HepG2 (cell line): ENCODE measurements at regions not wholly inside any gene's neighbourhood (a gene's known extent, or its start where the extent isn't known, plus 50 kb on each side); places are given as distances from the start of the nearest gene placed in this dataset.

Source experiments
- ATAC-seq: fragments of 200-7000 bp; cut with Tn5 transposase; 3 replicates; pipeline ENCODE4 v1.9.1; 2020; ENCODE audit warnings: mild to moderate bottlenecking, moderate library complexity
- BruUV-seq: library from RNA; stranded (reverse); fragments of 400-500 nt; replicated peaks from 2 replicates; lab custom pipeline; 2021; lab: Mats Ljungman, UMichigan
- CTCF ChIA-PET: fragments of 300-600 bp; formaldehyde crosslinking; extraction: SDS; loops from one replicate; lab custom pipeline; 2021; ENCODE audit warnings: low total read pairs, inconsistent platforms, low intra/inter-chr PET ratio; lab: Yijun Ruan, JAX
- POLR2A ChIA-PET: fragments of 350-600 bp; sonication (Branson Sonifier 250); formaldehyde crosslinking; loops from one replicate; lab custom pipeline; 2020; ENCODE audit warnings: antibody characterized with exemption, inconsistent platforms; lab: Yijun Ruan, JAX
- DNase-seq: peaks from one replicate; pipeline ENCODE4 v3.0.0-alpha.2; 2015; ENCODE audit warnings: low spot score
- FAIRE-seq: peaks from 3 replicates; lab custom pipeline; 2011; peaks lifted over from hg19 to GRCh38; lab: Jason Lieb, UNC
- H2AFZ ChIP-seq: one replicate; pipeline ENCODE4 v1.6.1; 2011; ENCODE audit warnings: low read length, inconsistent platforms
- H3K27ac ChIP-seq: fragments of 300-600 bp; 3 replicates; pipeline ENCODE4 v1.8.0; 2011; ENCODE audit warnings: mixed run types, mild to moderate bottlenecking, mixed read lengths, low read length, inconsistent platforms; ENCODE audit not compliant: insufficient read depth; ENCODE audit errors: extremely low read length
- H3K27me3 ChIP-seq, 2 experiments: fragments of 200-600 bp in 1 of 2; 2 replicates in 1 of 2; 3 replicates in 1 of 2; pipeline versions ENCODE4 v1.6.0 to v1.8.0; 2011; ENCODE audit warnings: low read length in 2 of 2, mild to moderate bottlenecking in 2 of 2, moderate library complexity in 2 of 2, inconsistent platforms in 1 of 2; ENCODE audit not compliant: insufficient read depth in 2 of 2, control insufficient read depth in 1 of 2
- H3K36me3 ChIP-seq, 2 experiments: fragments of 200-600 bp in 1 of 2; replicated peaks in 1 of 2; 2 replicates in 1 of 2; 3 replicates in 1 of 2; pipeline versions ENCODE4 v1.5.1 to v1.8.0; 2011; ENCODE audit warnings: low read length in 2 of 2, inconsistent platforms in 1 of 2; ENCODE audit not compliant: insufficient read depth in 2 of 2, control insufficient read depth in 1 of 2
- H3K4me1 ChIP-seq: 2 replicates; pipeline ENCODE4 v1.5.1; 2012; ENCODE audit warnings: low read length, inconsistent platforms; ENCODE audit not compliant: insufficient read depth
- H3K4me2 ChIP-seq: 2 replicates; pipeline ENCODE4 v1.6.0; 2011; ENCODE audit warnings: low read depth, low read length, inconsistent platforms
- H3K4me3 ChIP-seq, 3 experiments: fragments of 200-600 bp in 1 of 3; sonication (generic), shearing (Covaris generic) in 1 of 3; replicated peaks in 1 of 3; 2 replicates each; pipeline ENCODE4 v1.5.1; 2011 to 2016; ENCODE audit warnings: low read length in 3 of 3, inconsistent platforms in 2 of 3, low read depth in 2 of 3, mild to moderate bottlenecking in 2 of 3, control low read depth in 1 of 3, mixed read lengths in 1 of 3; ENCODE audit not compliant: insufficient read depth in 1 of 3
- H3K79me2 ChIP-seq: one replicate; pipeline ENCODE4 v1.6.1; 2011; ENCODE audit warnings: low read length, inconsistent platforms; ENCODE audit not compliant: insufficient read depth
- H3K9ac ChIP-seq: 2 replicates; pipeline ENCODE4 v1.6.0; 2011; ENCODE audit warnings: mild to moderate bottlenecking, low read depth, low read length, inconsistent platforms; ENCODE audit not compliant: insufficient read depth
- H3K9me3 ChIP-seq: 2 replicates; pipeline ENCODE4 v1.5.1; 2012; ENCODE audit warnings: mild to moderate bottlenecking, low read length
- H4K20me1 ChIP-seq: 2 replicates; pipeline ENCODE4 v1.6.0; 2011; ENCODE audit warnings: inconsistent platforms, mild to moderate bottlenecking, low read length, moderate library complexity; ENCODE audit not compliant: insufficient read depth
- CREB1 ChIP-seq, 2 experiments: fragments of 450-650 bp in 1 of 2; IDR thresholded peaks; 2 replicates each; pipeline ENCODE4 v1.6.1; 2016 to 2017; ENCODE audit warnings: control low read depth in 1 of 2, mild to moderate bottlenecking in 1 of 2, missing compliant biosample characterization in 1 of 2, missing genetic modification characterization in 1 of 2
- ELF4 ChIP-seq: sonication (generic); formaldehyde crosslinking; IDR thresholded peaks from 2 replicates; pipeline ENCODE4 v1.5.0; 2020; ENCODE audit warnings: missing genetic modification reagents, mild to moderate bottlenecking, moderate library complexity, borderline replicate concordance
- HMGXB4 ChIP-seq, 2 experiments: sonication (generic) in 1 of 2; formaldehyde crosslinking in 1 of 2; IDR thresholded peaks; 2 replicates each; pipeline versions ENCODE4 v1.4.0 to v1.6.1; 2018 to 2020; ENCODE audit warnings: missing genetic modification reagents in 2 of 2, borderline replicate concordance in 1 of 2, low read depth in 1 of 2, mild to moderate bottlenecking in 1 of 2, missing biosample characterization in 1 of 2
- KLF12 ChIP-seq: sonication (generic); formaldehyde crosslinking; IDR thresholded peaks from 2 replicates; pipeline ENCODE4 v1.4.0; 2020; ENCODE audit warnings: missing genetic modification reagents, borderline replicate concordance
- MXI1 ChIP-seq: IDR thresholded peaks from 3 replicates; pipeline ENCODE4 v1.6.1; 2012; ENCODE audit warnings: low read depth, low read length, inconsistent platforms, borderline replicate concordance
- PHF21A ChIP-seq: sonication (generic); formaldehyde crosslinking; IDR thresholded peaks from 2 replicates; pipeline ENCODE4 v1.5.0; 2020; ENCODE audit warnings: mild to moderate bottlenecking, missing genetic modification reagents
- TRIM24 ChIP-seq: sonication (generic); formaldehyde crosslinking; IDR thresholded peaks from 2 replicates; pipeline ENCODE4 v1.8.0; 2022; ENCODE audit warnings: mild to moderate bottlenecking, missing genetic modification reagents
- ZBTB44 ChIP-seq: sonication (generic); formaldehyde crosslinking; IDR thresholded peaks from 2 replicates; pipeline ENCODE4 v1.4.0; 2020; ENCODE audit warnings: missing genetic modification reagents
- ZFYVE20 ChIP-seq: sonication (generic); formaldehyde crosslinking; IDR thresholded peaks from 2 replicates; pipeline ENCODE4 v1.8.0; 2023; ENCODE audit warnings: low read depth, mild to moderate bottlenecking, moderate library complexity, missing genetic modification reagents, borderline replicate concordance
- ZNF101 ChIP-seq: sonication (generic); formaldehyde crosslinking; IDR thresholded peaks from 2 replicates; pipeline ENCODE4 v1.4.0; 2020; ENCODE audit warnings: mild to moderate bottlenecking, low read depth, missing genetic modification reagents, borderline replicate concordance
- ZNF672 ChIP-seq: sonication (generic); formaldehyde crosslinking; IDR thresholded peaks from 2 replicates; pipeline ENCODE4 v1.8.1; 2022; ENCODE audit warnings: missing genetic modification reagents
- ZNF775 ChIP-seq: sonication (generic); formaldehyde crosslinking; IDR thresholded peaks from 2 replicates; pipeline ENCODE4 v1.4.0; 2020; ENCODE audit warnings: missing genetic modification reagents, mild to moderate bottlenecking, moderate library complexity, borderline replicate concordance
- WGBS: methylation state at CpG from one replicate; pipeline ENCODE4 v1.1.6; 2017; ENCODE audit warnings: low lambda C conversion rate; 5-methylcytosine and 5-hydroxymethylcytosine counted together
- in situ Hi-C: cut with HindIII; loops from 2 replicates; pipeline ENCODE4 v1.10.0; 2017; ENCODE audit warnings: low pct_unique_long_range_greater_than_20kb; ENCODE audit not compliant: extremely low pct_ligation_motif_present
- intact Hi-C: fragments of 100-400 bp; cut with micrococcal nuclease; formaldehyde crosslinking; loops from one replicate; pipeline ENCODE4 v1.10.0; 2022; ENCODE audit not compliant: unreplicated experiment
- TF ChIP-seq, protein P1 (sequence below): sonication (generic); formaldehyde crosslinking; IDR thresholded peaks from 2 replicates; pipeline ENCODE4 v1.4.0; 2020; ENCODE audit warnings: mild to moderate bottlenecking, missing genetic modification reagents

DNA sequence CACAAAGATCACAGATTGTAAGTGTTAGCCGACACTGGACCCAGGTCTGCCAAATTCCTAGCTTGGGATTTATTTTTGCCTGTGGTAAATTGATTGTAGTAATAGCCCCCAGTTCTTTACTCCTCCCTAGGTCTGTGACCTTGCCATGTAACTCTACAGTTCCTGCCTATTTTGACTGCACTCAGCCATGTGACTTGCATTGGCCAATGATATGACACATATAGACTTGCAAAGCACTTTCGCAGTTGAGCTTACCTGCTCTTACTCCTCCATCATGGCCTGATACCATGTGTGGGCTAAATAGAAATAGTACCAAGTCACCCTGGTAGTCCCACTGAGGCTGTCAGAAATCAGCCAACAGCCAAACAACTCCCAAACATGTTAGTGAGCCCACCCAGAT is 240.3 kb downstream of the DUSP6 start:
- intact Hi-C loops (no loop called here), in situ Hi-C loops (no loop called here)
- FAIRE-seq (no peak), ATAC-seq (no peak), DNase-seq (no peak)
- no peak overlapping the region for H3K27ac ChIP-seq
- ChIA-PET CTCF (no interaction called here), POLR2A (no interaction called here)
- no peak overlapping the region for H3K4me2 ChIP-seq
- no peaks in the 10 kb centered on the region for H3K36me3 ChIP-seq
- 94% methylated on average over 2 of the region's 2 CpGs for WGBS
- H3K79me2 ChIP-seq, result no peaks in the 10 kb centered on the region
- TF ChIP-seq ZBTB44, result no peak
- no peak for TF ChIP-seq ZNF775 (CRISPR knock-in tag)
- TF ChIP-seq TRIM24, result no peak
- TF ChIP-seq, protein P1, sequence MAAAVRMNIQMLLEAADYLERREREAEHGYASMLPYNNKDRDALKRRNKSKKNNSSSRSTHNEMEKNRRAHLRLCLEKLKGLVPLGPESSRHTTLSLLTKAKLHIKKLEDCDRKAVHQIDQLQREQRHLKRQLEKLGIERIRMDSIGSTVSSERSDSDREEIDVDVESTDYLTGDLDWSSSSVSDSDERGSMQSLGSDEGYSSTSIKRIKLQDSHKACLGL (CRISPR knock-in tag), result no peak
- TF ChIP-seq KLF12 (CRISPR knock-in tag), result no peak
- no peak for TF ChIP-seq PHF21A (CRISPR knock-in tag)
- TF ChIP-seq ZFYVE20 (CRISPR knock-in tag), result no peak
- TF ChIP-seq MXI1, result no peak
- TF ChIP-seq ZNF672 (CRISPR knock-in tag), result no peak
- no peak for TF ChIP-seq CREB1 (IDR thresholded peaks at IDR 0.05)
- TF ChIP-seq CREB1 (CRISPR knock-in tag; IDR thresholded peaks at IDR 0.05), result no peak
- TF ChIP-seq HMGXB4 (CRISPR knock-in tag; IDR thresholded peaks at IDR 0.05; ENCODE audit: borderline replicate concordance in 1 of 2, low read depth in 1 of 2), result no peak
- no peak for TF ChIP-seq ZNF101 (CRISPR knock-in tag)
- no peak for TF ChIP-seq ELF4
- H2AFZ ChIP-seq, result no peak overlapping the region
- H3K27me3 ChIP-seq, result no peaks in the 10 kb centered on the region
- H3K4me3 ChIP-seq, result no peak overlapping the region
- no peaks in the 10 kb centered on the region for H4K20me1 ChIP-seq
- H3K9me3 ChIP-seq, result no peaks in the 10 kb centered on the region
- 0 out of 2 replicates have a peak, but pooled peaks cover 5% of the 10 kb centered on the region for H3K4me1 ChIP-seq
- H3K9ac ChIP-seq, result no peak overlapping the region
- BruUV-seq, result no TSS peak
